Suprapubic skin (tissue), 4 donors: ENCODE measurements at regions not wholly inside any gene's neighbourhood (a gene's known extent, or its start where the extent isn't known, plus 50 kb on each side); places are given as distances from the start of the nearest gene placed in this dataset.

Experiments used
- DNase-seq, 2 donors: peaks; one replicate each; pipeline ENCODE4 v3.0.0-alpha.2; 2019; ENCODE audit warnings: low spot score in 2 of 2
- H3K27ac ChIP-seq: fragments of 200-600 bp; sonication (generic); one replicate; pipeline ENCODE4 v1.5.1; 2019
- H3K27me3 ChIP-seq: fragments of 200-600 bp; sonication (generic); one replicate; pipeline ENCODE4 v1.5.1; 2019
- H3K36me3 ChIP-seq: fragments of 200-600 bp; sonication (generic); one replicate; pipeline ENCODE4 v1.5.1; 2019
- H3K4me1 ChIP-seq: fragments of 200-600 bp; sonication (generic); one replicate; pipeline ENCODE4 v1.5.1; 2019
- H3K4me3 ChIP-seq: fragments of 200-600 bp; sonication (generic); one replicate; pipeline ENCODE4 v1.5.1; 2019; ENCODE audit warnings: mild to moderate bottlenecking
- H3K9me3 ChIP-seq: fragments of 200-600 bp; sonication (generic); one replicate; pipeline ENCODE4 v1.5.1; 2019
- CTCF ChIP-seq, 2 donors: fragments of 200-600 bp in 1 of 2; fragments of 450-650 bp in 1 of 2; sonication (generic) in 1 of 2; IDR thresholded peaks; one replicate each; pipeline ENCODE4 v1.5.1; 2016 to 2019; ENCODE audit warnings: antibody characterized with exemption in 2 of 2, mild to moderate bottlenecking in 1 of 2, moderate library complexity in 1 of 2
- EP300 ChIP-seq: sonication (generic); formaldehyde crosslinking; IDR thresholded peaks from one replicate; pipeline ENCODE4 v1.6.1; 2017; ENCODE audit warnings: antibody characterized with exemption
- POLR2A ChIP-seq, 2 donors: fragments of 450-650 bp; IDR thresholded peaks; one replicate each; pipeline ENCODE4 v1.6.1; 2017; ENCODE audit warnings: antibody characterized with exemption in 2 of 2, mild to moderate bottlenecking in 2 of 2, moderate library complexity in 2 of 2
- POLR2AphosphoS5 ChIP-seq, 3 donors: sonication (generic); formaldehyde crosslinking; IDR thresholded peaks; one replicate each; pipeline ENCODE4 v1.6.1; 2017; ENCODE audit warnings: antibody characterized with exemption in 3 of 3
- WGBS: methylation state at CpG from one replicate; pipeline ENCODE4 v1.1.5; 2018; 5-methylcytosine and 5-hydroxymethylcytosine counted together

GRCh38 chr10:33799281-33799943 is 464.9 kb upstream of the NRP1 start:
- H3K4me1 ChIP-seq: no peaks in the 10 kb centered on the region
- H3K36me3 ChIP-seq: no peaks in the 10 kb centered on the region
- no peak overlapping the region for H3K4me3 ChIP-seq
- 75% methylated on average over 4 of the region's 4 CpGs for WGBS
- no peak for DNase-seq
- no peaks in the 10 kb centered on the region for H3K27me3 ChIP-seq
- TF ChIP-seq CTCF (IDR thresholded peaks at IDR 0.05): no peak
- TF ChIP-seq POLR2A (IDR thresholded peaks at IDR 0.05): no peak
- TF ChIP-seq EP300: no peak
- TF ChIP-seq POLR2AphosphoS5 (IDR thresholded peaks at IDR 0.05): no peak
- H3K27ac ChIP-seq: no peak overlapping the region
- no peaks in the 10 kb centered on the region for H3K9me3 ChIP-seq

GRCh38 chr10:33798754-33799153 is 464.3 kb upstream of the NRP1 start:
- no peak overlapping the region for H3K4me3 ChIP-seq
- TF ChIP-seq CTCF (IDR thresholded peaks at IDR 0.05): no peak
- no peak for TF ChIP-seq POLR2A (IDR thresholded peaks at IDR 0.05)
- TF ChIP-seq POLR2AphosphoS5 (IDR thresholded peaks at IDR 0.05): no peak
- TF ChIP-seq EP300: no peak
- H3K36me3 ChIP-seq: no peaks in the 10 kb centered on the region
- H3K27ac ChIP-seq: no peak overlapping the region
- H3K4me1 ChIP-seq: no peaks in the 10 kb centered on the region
- no peaks in the 10 kb centered on the region for H3K9me3 ChIP-seq
- 100% methylated on average over 1 of the region's 1 CpG for WGBS
- no peaks in the 10 kb centered on the region for H3K27me3 ChIP-seq
- DNase-seq: no peak

- H3K4me1 ChIP-seq: no peaks in the 10 kb centered on the region
- H3K4me3 ChIP-seq: no peak overlapping the region
- no peak for DNase-seq
- no peak overlapping the region for H3K27ac ChIP-seq
- 94% methylated on average over 2 of the region's 2 CpGs for WGBS
- no peaks in the 10 kb centered on the region for H3K9me3 ChIP-seq
- no peaks in the 10 kb centered on the region for H3K27me3 ChIP-seq
- TF ChIP-seq POLR2A (IDR thresholded peaks at IDR 0.05): no peak
- TF ChIP-seq EP300: no peak
- TF ChIP-seq POLR2AphosphoS5 (IDR thresholded peaks at IDR 0.05): no peak
- no peak for TF ChIP-seq CTCF (IDR thresholded peaks at IDR 0.05)
- H3K36me3 ChIP-seq: no peaks in the 10 kb centered on the region
These were observed 462.2 kb upstream of the NRP1 start for GRCh38 chr10:33796680-33797079.

GRCh38 chr10:33795529-33795928 is 461.1 kb upstream of the NRP1 start:
- no peak overlapping the region for H3K4me3 ChIP-seq

GRCh38 chr10:33794460-33794859 is 460.0 kb upstream of the NRP1 start:
- 76% methylated on average over 3 of the region's 3 CpGs for WGBS
- H3K4me1 ChIP-seq: no peaks in the 10 kb centered on the region

More at GRCh38 chr10:33795529-33795928, 461.1 kb upstream of the NRP1 start:
- TF ChIP-seq POLR2A (IDR thresholded peaks at IDR 0.05) (no peak), CTCF (IDR thresholded peaks at IDR 0.05) (no peak), POLR2AphosphoS5 (IDR thresholded peaks at IDR 0.05) (no peak), EP300 (no peak)
- no peaks in the 10 kb centered on the region for H3K27me3 ChIP-seq
- DNase-seq: no peak
- H3K36me3 ChIP-seq: no peaks in the 10 kb centered on the region
- no peaks in the 10 kb centered on the region for H3K9me3 ChIP-seq
- no peaks in the 10 kb centered on the region for H3K4me1 ChIP-seq
- no peak overlapping the region for H3K27ac ChIP-seq

More at GRCh38 chr10:33794460-33794859, 460.0 kb upstream of the NRP1 start:
- Histone ChIP-seq H3K27ac (no peak overlapping the region), H3K36me3 (no peaks in the 10 kb centered on the region), H3K9me3 (no peaks in the 10 kb centered on the region), H3K4me3 (no peak overlapping the region), H3K27me3 (no peaks in the 10 kb centered on the region)
- DNase-seq: no peak
- no peak for TF ChIP-seq EP300
- no peak for TF ChIP-seq CTCF (IDR thresholded peaks at IDR 0.05)
- no peak for TF ChIP-seq POLR2A (IDR thresholded peaks at IDR 0.05)
- no peak for TF ChIP-seq POLR2AphosphoS5 (IDR thresholded peaks at IDR 0.05)
